ENCODE measurements at regions not wholly inside any gene's neighbourhood (a gene's known extent, or its start where the extent isn't known, plus 50 kb on each side); places are given as distances from the start of the nearest gene placed in this dataset.

- no peak for DNase-seq
Observed at GRCh38 chr18:51862051-51862715, 477.8 kb upstream of the DCC start.

GRCh38 chr18:51864219-51864965 is 475.6 kb upstream of the DCC start:
- DNase-seq, result no peak

- DNase-seq, result no peak
Observed at GRCh38 chr18:51865538-51865937, 474.5 kb upstream of the DCC start.

GRCh38 chr18:51867767-51868166 is 472.2 kb upstream of the DCC start:
- DNase-seq, result no peak

- no peak for DNase-seq
Observed at GRCh38 chr18:51878724-51879123, 461.3 kb upstream of the DCC start.

- DNase-seq, result no peak
Observed at GRCh38 chr18:51879329-51879728, 460.7 kb upstream of the DCC start.

- no peak for DNase-seq
Observed at GRCh38 chr18:51881394-51881793, 458.6 kb upstream of the DCC start.

- no peak for DNase-seq
Observed at GRCh38 chr18:51884039-51884438, 456.0 kb upstream of the DCC start.

- no peak for DNase-seq
Observed at GRCh38 chr18:51890762-51891161, 449.2 kb upstream of the DCC start.

GRCh38 chr18:51891876-51892275 is 448.1 kb upstream of the DCC start:
- DNase-seq, result no peak

- no peak for DNase-seq
Observed at GRCh38 chr18:51897884-51898283, 442.1 kb upstream of the DCC start.

- no peak for DNase-seq
Observed at GRCh38 chr18:51907687-51908597, 432.1 kb upstream of the DCC start.

GRCh38 chr18:51908598-51908944 is 431.4 kb upstream of the DCC start:
- DNase-seq, result no peak

GRCh38 chr18:51911584-51911983 is 428.4 kb upstream of the DCC start:
- DNase-seq, result no peak

- no peak for DNase-seq
Observed at GRCh38 chr18:51912381-51912780, 427.6 kb upstream of the DCC start.

- DNase-seq, result no peak
Observed at GRCh38 chr18:51915176-51915575, 424.8 kb upstream of the DCC start.

- DNase-seq, result no peak
Observed at GRCh38 chr18:51921862-51922261, 418.1 kb upstream of the DCC start.

GRCh38 chr18:51933903-51934302 is 406.1 kb upstream of the DCC start:
- no peak for DNase-seq

- DNase-seq, result no peak
Observed at GRCh38 chr18:51936115-51936514, 403.9 kb upstream of the DCC start.

- DNase-seq, result no peak
Observed at GRCh38 chr18:51941999-51942398, 398.0 kb upstream of the DCC start.

- DNase-seq, result no peak
Observed at GRCh38 chr18:51943281-51943680, 396.7 kb upstream of the DCC start.

- no peak for DNase-seq
Observed at GRCh38 chr18:51946946-51947345, 393.1 kb upstream of the DCC start.

- DNase-seq, result no peak
Observed at GRCh38 chr18:51952844-51953243, 387.2 kb upstream of the DCC start.

GRCh38 chr18:51953521-51953920 is 386.5 kb upstream of the DCC start:
- DNase-seq, result no peak

Data from stimulated activated CD4-positive, alpha-beta T cell treated with anti-CD3 and anti-CD28 coated beads, Interleukin-4, amount 100 ng/mL, for 4 hours (primary cell).